Liver (tissue), 7 donors: ENCODE measurements at regions not wholly inside any gene's neighbourhood (a gene's known extent, or its start where the extent isn't known, plus 50 kb on each side); places are given as distances from the start of the nearest gene placed in this dataset.

ENCODE experiments used
- DNase-seq: peaks from one replicate; pipeline ENCODE4 v3.0.0-alpha.2; 2017; ENCODE audit warnings: low spot score
- H3K27ac ChIP-seq, 2 donors: one replicate each; pipeline ENCODE4 v1.7.0; 2013; ENCODE audit warnings: inconsistent platforms in 2 of 2, low read length in 2 of 2, control low read depth in 1 of 2, low read depth in 1 of 2, mild to moderate bottlenecking in 1 of 2
- H3K27me3 ChIP-seq, 4 donors: one replicate each; pipeline versions ENCODE4 v1.6.1 to v1.7.0; 2013; ENCODE audit warnings: low read length in 3 of 4, inconsistent platforms in 1 of 4, mild to moderate bottlenecking in 1 of 4, moderate library complexity in 1 of 4; ENCODE audit not compliant: control insufficient read depth in 4 of 4, insufficient read depth in 4 of 4
- H3K36me3 ChIP-seq, 4 donors: one replicate each; pipeline versions ENCODE4 v1.6.1 to v1.7.0; 2013; ENCODE audit warnings: low read length in 3 of 4, mild to moderate bottlenecking in 3 of 4, low read depth in 1 of 4, moderate library complexity in 1 of 4; ENCODE audit not compliant: control insufficient read depth in 4 of 4, insufficient read depth in 3 of 4
- H3K4me1 ChIP-seq, 4 donors: one replicate each; pipeline versions ENCODE4 v1.6.1 to v1.7.0; 2013; ENCODE audit warnings: low read length in 3 of 4, mild to moderate bottlenecking in 3 of 4, moderate library complexity in 1 of 4; ENCODE audit not compliant: control insufficient read depth in 4 of 4, insufficient read depth in 4 of 4
- H3K4me3 ChIP-seq, 3 donors: one replicate each; pipeline versions ENCODE4 v1.6.1 to v1.7.0; 2013; ENCODE audit warnings: low read length in 3 of 3, control low read depth in 1 of 3, low read depth in 1 of 3, mild to moderate bottlenecking in 1 of 3
- H3K9ac ChIP-seq, 2 donors: one replicate each; pipeline ENCODE4 v1.7.0; 2013; ENCODE audit warnings: low read length in 2 of 2, mild to moderate bottlenecking in 2 of 2, moderate library complexity in 2 of 2, control low read depth in 1 of 2, low read depth in 1 of 2
- H3K9me3 ChIP-seq, 4 donors: one replicate each; pipeline versions ENCODE4 v1.6.1 to v1.7.0; 2013; ENCODE audit warnings: low read length in 3 of 4; ENCODE audit not compliant: control insufficient read depth in 4 of 4
- FOXA1 ChIP-seq: IDR thresholded peaks from 2 replicates; pipeline ENCODE4 v1.6.1; 2016; ENCODE audit warnings: antibody characterized with exemption
- FOXA2 ChIP-seq: IDR thresholded peaks from 2 replicates; pipeline ENCODE4 v1.6.1; 2016; ENCODE audit warnings: antibody characterized with exemption
- GABPA ChIP-seq, 2 donors: IDR thresholded peaks in 1 of 2; conservative IDR thresholded peaks in 1 of 2; 2 replicates each; pipeline ENCODE4 v1.6.1; 2016; ENCODE audit warnings: antibody characterized with exemption in 2 of 2, mild to moderate bottlenecking in 1 of 2, moderate library complexity in 1 of 2
- HNF4A ChIP-seq, 2 donors: conservative IDR thresholded peaks; 2 replicates each; pipeline ENCODE4 v1.6.1; 2016; ENCODE audit warnings: antibody characterized with exemption in 2 of 2, mild to moderate bottlenecking in 2 of 2
- JUND ChIP-seq, 2 donors: IDR thresholded peaks; 2 replicates each; pipeline ENCODE4 v1.6.1; 2016; ENCODE audit warnings: antibody characterized with exemption in 2 of 2
- NR2F2 ChIP-seq: IDR thresholded peaks from 2 replicates; pipeline ENCODE4 v1.6.1; 2016; ENCODE audit warnings: antibody characterized with exemption
- RAD21 ChIP-seq, 2 donors: IDR thresholded peaks; 2 replicates each; pipeline ENCODE4 v1.6.1; 2016; ENCODE audit warnings: antibody characterized with exemption in 2 of 2, mild to moderate bottlenecking in 2 of 2
- RXRA ChIP-seq, 2 donors: IDR thresholded peaks; 2 replicates each; pipeline ENCODE4 v1.6.1; 2017 to 2018; ENCODE audit warnings: antibody characterized with exemption in 2 of 2, mild to moderate bottlenecking in 1 of 2
- SP1 ChIP-seq: IDR thresholded peaks from 2 replicates; pipeline ENCODE4 v1.6.1; 2018; ENCODE audit warnings: antibody characterized with exemption, mild to moderate bottlenecking
- TAF1 ChIP-seq: conservative IDR thresholded peaks from 2 replicates; pipeline ENCODE4 v1.6.1; 2016; ENCODE audit warnings: antibody characterized with exemption, mild to moderate bottlenecking
- YY1 ChIP-seq: IDR thresholded peaks from 2 replicates; pipeline ENCODE4 v1.6.1; 2016; ENCODE audit warnings: antibody characterized with exemption, mild to moderate bottlenecking
- WGBS: extraction: QIAGEN DNeasy Blood & Tissue Kit; methylation state at CpG from one replicate; pipeline ENCODE4 v1.1.7; 2013; 5-methylcytosine and 5-hydroxymethylcytosine counted together
- TF ChIP-seq, protein P1 (sequence below): IDR thresholded peaks from 2 replicates; pipeline ENCODE4 v1.6.1; 2016; ENCODE audit warnings: antibody characterized with exemption, mild to moderate bottlenecking
- TF ChIP-seq, protein P2 (sequence below): IDR thresholded peaks from 2 replicates; pipeline ENCODE4 v1.6.1; 2016; ENCODE audit warnings: antibody characterized with exemption
- TF ChIP-seq, protein P3 (sequence below): IDR thresholded peaks from 2 replicates; pipeline ENCODE4 v1.6.1; 2016; ENCODE audit warnings: antibody characterized with exemption
- TF ChIP-seq, protein P4 (sequence below): IDR thresholded peaks from 2 replicates; pipeline ENCODE4 v1.6.1; 2016; ENCODE audit warnings: antibody characterized with exemption
- donor health status: healthy.
- donor health status: healthy.
- donor health status: healthy.
- donor health status: healthy.

DNA sequence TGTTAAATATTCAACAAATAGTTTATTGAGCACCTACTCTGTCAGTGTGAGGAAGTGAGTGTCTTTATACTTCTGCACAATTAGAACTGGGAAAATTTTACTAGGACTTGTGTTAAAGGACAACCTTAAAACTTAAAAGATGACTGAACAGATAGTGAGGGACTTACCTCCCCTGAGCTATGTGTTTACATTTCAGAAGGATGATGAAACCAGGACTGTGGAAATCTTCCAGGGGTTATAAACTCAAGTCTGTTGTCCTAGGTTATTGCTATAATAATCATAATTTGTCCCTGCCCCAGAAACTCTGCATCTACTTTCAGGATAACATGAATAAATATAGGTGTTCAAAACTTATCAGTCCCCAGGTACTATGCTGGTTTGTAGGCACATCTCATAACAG lies 261.0 kb upstream of the MKLN1 start:
- H3K9ac ChIP-seq = no peak overlapping the region
- peak overlapping the region; percentile 51 to 71 for H3K27ac ChIP-seq
- DNase-seq = no peak
- H3K36me3 ChIP-seq = peaks cover 0 to 1% (median 0%) of the 10 kb centered on the region in 4 donors
- peaks cover 9 to 27% (median 21%) of the 10 kb centered on the region in 4 donors for H3K4me1 ChIP-seq
- H3K9me3 ChIP-seq = no peaks in the 10 kb centered on the region
- TF ChIP-seq, protein P1, sequence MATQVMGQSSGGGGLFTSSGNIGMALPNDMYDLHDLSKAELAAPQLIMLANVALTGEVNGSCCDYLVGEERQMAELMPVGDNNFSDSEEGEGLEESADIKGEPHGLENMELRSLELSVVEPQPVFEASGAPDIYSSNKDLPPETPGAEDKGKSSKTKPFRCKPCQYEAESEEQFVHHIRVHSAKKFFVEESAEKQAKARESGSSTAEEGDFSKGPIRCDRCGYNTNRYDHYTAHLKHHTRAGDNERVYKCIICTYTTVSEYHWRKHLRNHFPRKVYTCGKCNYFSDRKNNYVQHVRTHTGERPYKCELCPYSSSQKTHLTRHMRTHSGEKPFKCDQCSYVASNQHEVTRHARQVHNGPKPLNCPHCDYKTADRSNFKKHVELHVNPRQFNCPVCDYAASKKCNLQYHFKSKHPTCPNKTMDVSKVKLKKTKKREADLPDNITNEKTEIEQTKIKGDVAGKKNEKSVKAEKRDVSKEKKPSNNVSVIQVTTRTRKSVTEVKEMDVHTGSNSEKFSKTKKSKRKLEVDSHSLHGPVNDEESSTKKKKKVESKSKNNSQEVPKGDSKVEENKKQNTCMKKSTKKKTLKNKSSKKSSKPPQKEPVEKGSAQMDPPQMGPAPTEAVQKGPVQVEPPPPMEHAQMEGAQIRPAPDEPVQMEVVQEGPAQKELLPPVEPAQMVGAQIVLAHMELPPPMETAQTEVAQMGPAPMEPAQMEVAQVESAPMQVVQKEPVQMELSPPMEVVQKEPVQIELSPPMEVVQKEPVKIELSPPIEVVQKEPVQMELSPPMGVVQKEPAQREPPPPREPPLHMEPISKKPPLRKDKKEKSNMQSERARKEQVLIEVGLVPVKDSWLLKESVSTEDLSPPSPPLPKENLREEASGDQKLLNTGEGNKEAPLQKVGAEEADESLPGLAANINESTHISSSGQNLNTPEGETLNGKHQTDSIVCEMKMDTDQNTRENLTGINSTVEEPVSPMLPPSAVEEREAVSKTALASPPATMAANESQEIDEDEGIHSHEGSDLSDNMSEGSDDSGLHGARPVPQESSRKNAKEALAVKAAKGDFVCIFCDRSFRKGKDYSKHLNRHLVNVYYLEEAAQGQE = peak; percentile 31
- TF ChIP-seq RXRA (IDR thresholded peaks at IDR 0.05) (peak; percentile 69 to 80), SP1 (no peak), FOXA1 (no peak), FOXA2 (peak; percentile 65), HNF4A (conservative IDR thresholded peaks at IDR 0.05) (peak; percentile 17 to 35), JUND (IDR thresholded peaks at IDR 0.05) (peak in 1 of 2 donors; percentile 13)
- TF ChIP-seq, protein P2, sequence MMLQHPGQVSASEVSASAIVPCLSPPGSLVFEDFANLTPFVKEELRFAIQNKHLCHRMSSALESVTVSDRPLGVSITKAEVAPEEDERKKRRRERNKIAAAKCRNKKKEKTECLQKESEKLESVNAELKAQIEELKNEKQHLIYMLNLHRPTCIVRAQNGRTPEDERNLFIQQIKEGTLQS = peak; percentile 59
- TF ChIP-seq, protein P3, sequence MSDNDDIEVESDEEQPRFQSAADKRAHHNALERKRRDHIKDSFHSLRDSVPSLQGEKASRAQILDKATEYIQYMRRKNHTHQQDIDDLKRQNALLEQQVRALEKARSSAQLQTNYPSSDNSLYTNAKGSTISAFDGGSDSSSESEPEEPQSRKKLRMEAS = no peak
- no peaks in the 10 kb centered on the region for H3K27me3 ChIP-seq
- H3K4me3 ChIP-seq = no peak overlapping the region

DNA sequence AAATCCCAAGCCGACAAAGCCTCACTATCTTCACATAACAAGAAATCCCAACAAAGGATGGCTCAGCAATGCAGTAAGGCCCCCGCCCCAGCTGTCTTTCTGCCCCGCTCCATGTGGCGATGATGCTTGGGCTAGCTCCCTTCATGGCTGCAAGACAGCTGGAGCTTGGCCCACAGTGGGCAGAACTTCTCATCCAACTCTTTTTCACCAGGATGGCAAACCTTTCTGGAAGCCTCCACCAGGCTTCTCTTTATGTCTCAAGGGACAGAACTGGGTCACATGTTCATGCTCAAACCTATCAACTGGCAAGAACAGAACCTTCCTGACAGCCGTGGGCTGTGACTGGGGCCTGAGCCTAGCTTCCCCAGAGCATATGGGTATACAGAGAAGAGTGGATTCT lies 260.5 kb upstream of the MKLN1 start:
- TF ChIP-seq, protein P1 = no peak
- TF ChIP-seq, protein P2 = no peak
- TF ChIP-seq HNF4A (conservative IDR thresholded peaks at IDR 0.05) = no peak
- no peak for TF ChIP-seq FOXA1
- no peak for TF ChIP-seq RAD21 (IDR thresholded peaks at IDR 0.05)
- no peak for TF ChIP-seq RXRA (IDR thresholded peaks at IDR 0.05)
- TF ChIP-seq GABPA (IDR thresholded peaks at IDR 0.05 in 1 of 2, conservative IDR thresholded peaks at IDR 0.05 in 1 of 2) = no peak
- no peak for TF ChIP-seq NR2F2
- no peak for TF ChIP-seq YY1
- TF ChIP-seq, protein P4, sequence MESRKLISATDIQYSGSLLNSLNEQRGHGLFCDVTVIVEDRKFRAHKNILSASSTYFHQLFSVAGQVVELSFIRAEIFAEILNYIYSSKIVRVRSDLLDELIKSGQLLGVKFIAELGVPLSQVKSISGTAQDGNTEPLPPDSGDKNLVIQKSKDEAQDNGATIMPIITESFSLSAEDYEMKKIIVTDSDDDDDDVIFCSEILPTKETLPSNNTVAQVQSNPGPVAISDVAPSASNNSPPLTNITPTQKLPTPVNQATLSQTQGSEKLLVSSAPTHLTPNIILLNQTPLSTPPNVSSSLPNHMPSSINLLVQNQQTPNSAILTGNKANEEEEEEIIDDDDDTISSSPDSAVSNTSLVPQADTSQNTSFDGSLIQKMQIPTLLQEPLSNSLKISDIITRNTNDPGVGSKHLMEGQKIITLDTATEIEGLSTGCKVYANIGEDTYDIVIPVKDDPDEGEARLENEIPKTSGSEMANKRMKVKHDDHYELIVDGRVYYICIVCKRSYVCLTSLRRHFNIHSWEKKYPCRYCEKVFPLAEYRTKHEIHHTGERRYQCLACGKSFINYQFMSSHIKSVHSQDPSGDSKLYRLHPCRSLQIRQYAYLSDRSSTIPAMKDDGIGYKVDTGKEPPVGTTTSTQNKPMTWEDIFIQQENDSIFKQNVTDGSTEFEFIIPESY = no peak
- TF ChIP-seq SP1 = no peak
- TF ChIP-seq TAF1 = no peak
- no peak for TF ChIP-seq JUND (IDR thresholded peaks at IDR 0.05)
- Histone ChIP-seq H3K9ac (no peak overlapping the region), H3K36me3 (peaks cover 0 to 1% (median 0%) of the 10 kb centered on the region in 4 donors), H3K27ac (peak overlapping the region; percentile 51 to 71), H3K27me3 (no peaks in the 10 kb centered on the region), H3K4me3 (no peak overlapping the region), H3K4me1 (peaks cover 9 to 26% (median 20%) of the 10 kb centered on the region in 4 donors), H3K9me3 (no peaks in the 10 kb centered on the region)
- DNase-seq = no peak
- 67% methylated on average over 5 of the region's 5 CpGs for WGBS
